GM23338 (cell line): ENCODE measurements at regions not wholly inside any gene's neighbourhood (a gene's known extent, or its start where the extent isn't known, plus 50 kb on each side); places are given as distances from the start of the nearest gene placed in this dataset.

ENCODE experiments used
- ATAC-seq: fragments of 200-7000 bp; cut with Tn5 transposase; 3 replicates; pipeline ENCODE4 v1.9.1; 2020
- DNase-seq: peaks from one replicate; pipeline ENCODE4 v3.0.0-alpha.2; 2015; ENCODE audit warnings: low spot score
- H2AFZ ChIP-seq: fragments of 200-600 bp; sonication (generic); 2 replicates; pipeline ENCODE4 v1.8.0; 2016; ENCODE audit warnings: antibody characterized with exemption, mild to moderate bottlenecking, moderate library complexity
- H3F3A ChIP-seq: fragments of 200-600 bp; sonication (generic); replicated peaks from 2 replicates; pipeline ENCODE4 v1.8.0; 2017; ENCODE audit warnings: antibody characterized with exemption, mixed run types, low read depth
- H3K27ac ChIP-seq: fragments of 200-600 bp; sonication (generic); 2 replicates; pipeline ENCODE4 v1.6.1; 2016; ENCODE audit warnings: low read depth
- H3K27me3 ChIP-seq: fragments of 200-600 bp; sonication (generic); 2 replicates; pipeline ENCODE4 v1.8.0; 2016; ENCODE audit warnings: mild to moderate bottlenecking, mixed run types, moderate library complexity; ENCODE audit not compliant: insufficient read depth
- H3K36me3 ChIP-seq: fragments of 200-600 bp; sonication (generic); 2 replicates; pipeline ENCODE4 v1.8.0; 2016; ENCODE audit warnings: mild to moderate bottlenecking; ENCODE audit not compliant: insufficient read depth
- H3K4me1 ChIP-seq: fragments of 200-600 bp; sonication (generic); 2 replicates; pipeline ENCODE4 v1.8.0; 2016; ENCODE audit warnings: mild to moderate bottlenecking, moderate library complexity; ENCODE audit not compliant: insufficient read depth
- H3K4me2 ChIP-seq: fragments of 200-600 bp; sonication (generic); 2 replicates; pipeline ENCODE4 v1.7.1; 2017; ENCODE audit warnings: mixed run types
- H3K4me3 ChIP-seq: fragments of 200-600 bp; sonication (generic); 2 replicates; pipeline ENCODE4 v1.6.1; 2016; ENCODE audit warnings: mixed run types
- H3K79me2 ChIP-seq: fragments of 200-600 bp; sonication (generic); replicated peaks from 2 replicates; pipeline ENCODE4 v1.8.0; 2017; ENCODE audit warnings: mild to moderate bottlenecking; ENCODE audit not compliant: insufficient read depth
- H3K9me2 ChIP-seq: fragments of 200-600 bp; sonication (generic); 2 replicates; pipeline ENCODE4 v1.8.0; 2017; ENCODE audit not compliant: insufficient read depth
- H4K20me1 ChIP-seq: fragments of 200-600 bp; sonication (generic); replicated peaks from 2 replicates; pipeline ENCODE4 v1.8.0; 2017; ENCODE audit warnings: mild to moderate bottlenecking; ENCODE audit not compliant: insufficient read depth
- H3K27ac Mint-ChIP-seq: 2 replicates; pipeline ENCODE4 v1.8.0; 2020; ENCODE audit warnings: inconsistent platforms, mild to moderate bottlenecking, moderate library complexity, mixed read lengths
- H3K27me3 Mint-ChIP-seq: 3 replicates; pipeline ENCODE4 v1.8.0; 2022; ENCODE audit warnings: low read depth, mild to moderate bottlenecking, moderate library complexity, mixed read lengths, inconsistent platforms; ENCODE audit not compliant: insufficient read depth, poor library complexity
- H3K36me3 Mint-ChIP-seq: 3 replicates; pipeline ENCODE4 v1.8.0; 2021; ENCODE audit warnings: low read depth, mild to moderate bottlenecking, inconsistent platforms, moderate library complexity, mixed read lengths
- H3K4me1 Mint-ChIP-seq: 3 replicates; pipeline ENCODE4 v1.8.0; 2020; ENCODE audit warnings: mild to moderate bottlenecking, inconsistent platforms, mixed read lengths
- H3K4me3 Mint-ChIP-seq: 3 replicates; pipeline ENCODE4 v1.8.0; 2021; ENCODE audit warnings: moderate library complexity, mild to moderate bottlenecking, inconsistent platforms, mixed read lengths
- H3K9me3 Mint-ChIP-seq: 3 replicates; pipeline ENCODE4 v1.8.0; 2020; ENCODE audit warnings: moderate library complexity, mild to moderate bottlenecking, inconsistent platforms, mixed read lengths
- CTCF ChIP-seq, 2 experiments: fragments of 200-600 bp in 1 of 2; sonication (generic) in 1 of 2; conservative IDR thresholded peaks; 2 replicates each; pipeline versions ENCODE4 v1.5.1 to v1.6.1; 2016 to 2017; ENCODE audit warnings: antibody characterized with exemption in 2 of 2, low read depth in 2 of 2, mild to moderate bottlenecking in 2 of 2, moderate library complexity in 1 of 2
- ETS1 ChIP-seq: IDR thresholded peaks from 2 replicates; pipeline ENCODE4 v1.6.1; 2016; ENCODE audit warnings: antibody characterized with exemption
- JUNB ChIP-seq: IDR thresholded peaks from one replicate; pipeline ENCODE4 v1.6.1; 2016; ENCODE audit warnings: antibody characterized with exemption; ENCODE audit not compliant: unreplicated experiment
- NANOG ChIP-seq: IDR thresholded peaks from 2 replicates; pipeline ENCODE4 v1.6.1; 2016; ENCODE audit warnings: antibody characterized with exemption, borderline replicate concordance
- POLR2AphosphoS5 ChIP-seq: IDR thresholded peaks from 2 replicates; pipeline ENCODE4 v1.6.1; 2016; ENCODE audit warnings: antibody characterized with exemption, low read depth
- STAT1 ChIP-seq: IDR thresholded peaks from one replicate; pipeline ENCODE4 v1.6.1; 2016; ENCODE audit warnings: antibody characterized with exemption; ENCODE audit not compliant: unreplicated experiment
- ZNF331 ChIP-seq: fragments of 250-450 bp; sonication (Bioruptor Pico); IDR thresholded peaks from 2 replicates; pipeline ENCODE4 v1.5.0; 2020; ENCODE audit warnings: low read depth, mild to moderate bottlenecking, moderate library complexity

- no peaks in the 10 kb centered on the region for H4K20me1 ChIP-seq
- H3K4me1 ChIP-seq, result peaks cover 11% of the 10 kb centered on the region; the same call in 1 of the 2 replicates
- peaks cover 26% of the 10 kb centered on the region for H3K4me1 Mint-ChIP-seq
- H3K4me2 ChIP-seq, result no peak overlapping the region
- no peaks in the 10 kb centered on the region for H3K9me2 ChIP-seq
- H3K4me3 ChIP-seq, result no peak overlapping the region
- H3K36me3 ChIP-seq, result no peaks in the 10 kb centered on the region
- H2AFZ ChIP-seq, result peak overlapping the region; percentile 28; the same call in 1 of the 2 replicates
- peaks cover 8% of the 10 kb centered on the region for H3K27me3 Mint-ChIP-seq
- no peak for DNase-seq
- H3K27ac ChIP-seq, result no peak overlapping the region
- H3K79me2 ChIP-seq, result no peaks in the 10 kb centered on the region
- H3K27me3 ChIP-seq, result no peaks in the 10 kb centered on the region
- no peak for ATAC-seq
- H3K36me3 Mint-ChIP-seq, result no peaks in the 10 kb centered on the region
- TF ChIP-seq JUNB (no peak), CTCF (conservative IDR thresholded peaks at IDR 0.05; ENCODE audit: low read depth in 2 of 2) (no peak), ETS1 (no peak)
- no peak overlapping the region for H3K27ac Mint-ChIP-seq
- H3K4me3 Mint-ChIP-seq, result no peak overlapping the region
- no peaks in the 10 kb centered on the region for H3F3A ChIP-seq
- H3K9me3 Mint-ChIP-seq, result no peaks in the 10 kb centered on the region
These were observed 113.8 kb downstream of the CEBPB start for GRCh38 chr20:50304501-50304856.

GRCh38 chr20:50304923-50305635 is 114.4 kb downstream of the CEBPB start:
- no peaks in the 10 kb centered on the region for H3K36me3 ChIP-seq
- no peaks in the 10 kb centered on the region for H3K27me3 ChIP-seq
- peak; percentile 10; the same call in 2 of the 3 replicates for ATAC-seq
- no peak overlapping the region for H3K27ac Mint-ChIP-seq
- no peak for DNase-seq
- no peaks in the 10 kb centered on the region for H3K9me2 ChIP-seq
- H3K4me1 ChIP-seq, result peaks cover 11% of the 10 kb centered on the region; the same call in 1 of the 2 replicates
- no peak overlapping the region for H3K27ac ChIP-seq
- H4K20me1 ChIP-seq, result no peaks in the 10 kb centered on the region
- H3K79me2 ChIP-seq, result no peaks in the 10 kb centered on the region
- no peak overlapping the region for H3K4me2 ChIP-seq
- H3K4me3 Mint-ChIP-seq, result no peak overlapping the region
- H3K36me3 Mint-ChIP-seq, result no peaks in the 10 kb centered on the region
- no peak overlapping the region for H3K4me3 ChIP-seq
- peaks cover 8% of the 10 kb centered on the region for H3K27me3 Mint-ChIP-seq
- TF ChIP-seq STAT1, result no peak
- no peak for TF ChIP-seq NANOG
- TF ChIP-seq POLR2AphosphoS5, result no peak
- TF ChIP-seq ZNF331 (CRISPR knock-in tag), result no peak
- no peaks in the 10 kb centered on the region for H3K9me3 Mint-ChIP-seq
- no peaks in the 10 kb centered on the region for H3F3A ChIP-seq
- H3K4me1 Mint-ChIP-seq, result peaks cover 27% of the 10 kb centered on the region
- no peak overlapping the region for H2AFZ ChIP-seq
